GM19240 (cell line): ENCODE measurements at regions not wholly inside any gene's neighbourhood (a gene's known extent, or its start where the extent isn't known, plus 50 kb on each side); places are given as distances from the start of the nearest gene placed in this dataset.
A peak's percentile ranks its signal among the peaks of the same experiment; 100 is the strongest.

Experiments used
- DNase-seq: peaks from one replicate; pipeline ENCODE4 v3.0.0; 2011; ENCODE audit warnings: low spot score; ENCODE audit not compliant: insufficient read length

DNA sequence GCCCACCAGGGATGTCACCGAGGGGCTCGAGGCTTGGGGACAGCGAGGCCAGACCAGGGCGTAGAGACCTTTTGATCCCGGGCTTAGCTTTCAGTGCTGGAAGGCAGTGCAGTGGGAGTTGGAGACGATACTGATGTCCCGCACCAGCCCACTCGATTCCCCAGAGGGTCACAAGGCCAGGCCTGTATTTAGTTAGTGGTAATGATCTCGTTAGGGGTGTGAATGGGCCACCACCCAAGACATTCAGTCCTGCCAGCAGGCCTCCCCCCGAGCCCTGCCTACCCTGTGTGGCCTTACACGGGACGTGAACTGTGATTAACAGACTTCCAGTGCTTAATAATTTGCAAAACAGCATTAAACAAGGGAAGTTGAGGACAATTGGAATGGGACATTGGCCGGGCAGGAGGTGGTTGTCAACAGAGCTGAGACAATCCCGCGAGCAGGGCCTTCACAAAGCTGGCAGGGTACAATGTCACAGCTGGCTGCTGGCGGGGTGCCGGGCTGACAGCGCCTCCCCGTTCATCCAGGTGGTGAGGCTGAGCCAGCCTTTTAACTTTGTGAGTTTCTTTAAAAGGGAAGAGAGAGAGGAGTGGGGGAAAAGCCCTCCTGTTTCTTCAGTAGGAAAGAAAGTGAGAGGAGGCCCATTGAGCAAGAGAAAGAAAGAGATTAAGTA is 175.3 kb upstream of the RALGAPA2 start:
- no peak for DNase-seq

DNA sequence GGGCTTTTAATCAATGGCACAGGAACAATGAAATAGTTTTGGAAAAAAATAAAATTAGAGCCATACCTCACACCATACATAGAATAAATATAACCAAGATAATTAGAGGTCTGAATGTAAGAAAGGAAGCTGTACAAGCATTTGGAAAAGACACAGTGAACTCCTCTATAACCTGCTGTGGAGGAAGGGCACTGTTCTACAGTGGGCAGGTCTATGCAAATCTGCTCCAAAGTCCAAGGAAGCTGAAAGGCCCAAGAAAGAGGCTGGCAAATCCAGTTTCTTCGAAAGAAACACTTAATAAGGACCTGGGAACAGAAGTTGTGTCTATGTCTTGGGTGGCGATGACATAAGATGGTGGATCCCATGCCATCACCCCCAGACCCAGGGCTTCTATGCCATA is 169.4 kb upstream of the RALGAPA2 start:
- no peak for DNase-seq

DNA sequence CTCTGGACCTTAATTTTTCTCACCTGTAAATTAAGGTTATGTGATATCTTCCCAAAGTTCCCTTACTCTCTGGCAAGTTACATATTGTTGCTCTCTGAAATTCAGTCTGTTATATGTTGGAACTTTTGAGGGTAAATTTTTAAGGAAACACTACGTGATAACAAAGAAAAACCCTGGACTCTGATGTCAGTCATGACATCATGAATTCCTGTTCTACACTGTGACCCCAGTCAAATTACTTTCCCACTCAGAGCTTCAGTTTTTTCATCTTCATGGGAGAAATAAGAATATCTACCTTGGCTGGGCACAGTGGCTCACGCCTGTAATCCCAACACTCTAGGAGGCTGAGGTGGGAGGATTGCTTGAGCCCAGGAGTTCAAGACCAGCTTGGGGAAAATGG is 164.6 kb upstream of the RALGAPA2 start:
- DNase-seq = no peak

DNA sequence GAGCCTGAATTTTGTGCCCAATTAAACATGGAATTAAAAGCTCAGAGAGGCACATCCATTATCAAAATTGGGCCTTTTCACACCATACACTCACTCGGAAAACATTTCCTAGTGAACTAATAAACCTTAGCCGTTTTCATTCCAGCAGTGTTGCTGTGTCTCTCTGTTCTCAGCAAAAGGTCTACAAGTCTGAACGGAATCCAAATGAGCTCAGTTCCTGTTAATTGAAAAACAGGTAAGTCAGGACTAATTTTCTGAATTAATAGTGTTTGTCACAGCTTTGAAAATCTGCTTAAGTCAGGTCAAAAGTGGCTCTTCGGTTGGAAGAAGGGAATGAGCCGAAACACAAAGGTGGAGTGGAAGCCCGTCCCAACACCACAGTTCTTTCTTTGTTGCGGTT is 163.3 kb upstream of the RALGAPA2 start:
- DNase-seq = no peak

- DNase-seq = no peak
Observed at GRCh38 chr20:20872428-20872827, 160.0 kb upstream of the RALGAPA2 start.

DNA sequence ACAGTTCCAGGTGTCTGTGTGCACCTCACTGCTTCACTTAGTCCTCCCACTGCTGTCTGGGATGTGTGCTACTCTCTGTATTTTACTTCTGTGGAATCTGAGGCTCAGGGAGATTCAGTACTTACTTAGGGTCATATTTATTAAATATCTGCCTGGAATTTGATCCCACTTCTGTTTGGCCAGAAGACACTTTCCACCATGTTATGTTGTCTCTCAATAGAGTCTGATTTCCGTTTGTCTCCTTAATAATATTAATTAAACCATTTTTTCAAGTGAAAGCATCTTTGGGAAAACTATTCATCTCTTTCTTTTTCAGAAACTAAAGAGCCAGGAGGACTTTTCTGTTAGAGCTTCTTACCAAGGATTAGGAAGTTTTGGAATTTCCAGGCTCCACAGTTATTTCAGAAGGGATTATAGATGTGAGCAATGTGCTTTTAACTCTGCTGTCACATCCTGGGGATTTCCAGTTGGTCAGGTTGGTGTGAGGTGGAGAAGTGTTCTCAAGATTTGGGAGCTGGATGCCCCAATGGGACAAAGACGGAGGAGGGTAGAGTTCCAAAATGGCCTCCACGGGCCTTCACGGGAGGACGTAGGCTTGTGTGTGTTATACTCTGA is 156.8 kb upstream of the RALGAPA2 start:
- no peak for DNase-seq

GRCh38 chr20:20864351-20865096 is 152.1 kb upstream of the RALGAPA2 start:
- DNase-seq = no peak

DNA sequence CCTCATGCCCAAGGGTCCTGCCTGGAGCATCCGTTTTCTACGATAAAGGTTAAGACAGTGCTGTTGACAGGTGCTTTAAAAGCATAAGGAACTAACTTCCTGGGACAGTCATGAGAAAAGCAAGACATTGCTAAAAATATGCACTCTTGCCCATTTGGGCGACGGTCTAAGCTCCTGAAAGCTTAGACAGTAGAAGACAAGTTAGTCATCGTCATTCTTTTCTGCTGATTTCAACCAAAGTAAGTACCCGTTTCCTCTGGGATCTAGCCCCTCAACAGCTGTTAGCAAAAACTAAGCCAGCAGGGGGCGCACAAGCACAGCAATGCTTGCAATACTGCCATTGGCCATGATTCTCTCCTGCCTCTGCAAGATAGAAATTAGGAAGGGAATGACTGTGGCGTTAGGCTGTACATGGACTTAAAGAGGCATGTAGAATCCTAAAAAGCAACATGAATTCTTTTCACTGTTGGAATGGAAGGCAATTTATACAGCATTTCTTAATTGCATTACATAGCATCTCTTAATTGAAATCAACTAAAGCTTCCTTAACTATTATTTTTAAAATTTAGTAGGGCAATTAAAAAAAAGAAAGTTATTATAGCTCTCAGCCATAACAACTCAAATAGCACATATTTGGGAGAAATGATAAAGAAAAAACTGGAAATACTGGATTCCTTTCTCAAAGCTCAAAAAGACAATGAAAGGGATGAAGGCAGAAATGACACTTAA is 147.8 kb upstream of the RALGAPA2 start:
- peak; percentile 61 for DNase-seq

- DNase-seq = no peak
Observed at GRCh38 chr20:20859510-20859909, 147.1 kb upstream of the RALGAPA2 start.

DNA sequence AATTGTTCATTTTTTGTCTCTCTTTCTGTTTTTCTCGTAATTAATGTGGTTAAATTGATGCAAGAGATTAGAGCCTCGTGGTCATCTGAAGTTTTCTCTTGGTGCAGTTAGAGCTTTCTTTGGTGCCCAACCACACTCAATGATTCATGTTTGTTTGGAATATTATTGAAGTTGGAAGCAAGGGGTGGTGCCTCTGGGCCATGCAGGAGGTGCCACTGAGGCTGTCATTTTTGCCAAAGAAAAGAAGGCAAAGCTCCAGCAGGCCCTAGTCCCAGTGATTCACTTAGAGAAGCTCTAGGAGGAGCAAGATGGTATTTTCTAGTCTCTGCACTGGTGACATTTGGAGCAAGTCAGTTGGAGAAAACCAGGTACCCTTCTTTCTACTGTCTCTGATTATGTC is 144.5 kb upstream of the RALGAPA2 start:
- DNase-seq = no peak

- no peak for DNase-seq
Observed at GRCh38 chr20:20856306-20856705, 143.9 kb upstream of the RALGAPA2 start.

DNA sequence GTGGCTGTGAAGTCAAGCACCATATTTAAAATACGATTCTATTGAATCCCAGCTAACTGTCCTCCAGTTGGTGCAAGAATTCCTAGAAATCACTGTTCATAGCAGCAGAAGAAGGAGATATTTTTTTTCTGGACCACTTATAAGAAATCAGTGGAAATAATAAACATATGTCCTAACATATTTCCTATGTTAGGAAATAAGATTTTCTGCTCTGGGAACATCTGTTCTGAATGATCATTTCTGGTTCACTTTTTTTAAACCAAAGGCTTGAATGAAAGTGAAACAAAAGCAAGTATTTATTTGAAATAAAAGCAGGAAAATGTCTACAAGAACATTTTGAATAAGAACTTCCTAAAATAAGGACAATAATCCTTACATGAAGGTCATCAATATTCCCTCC is 138.9 kb upstream of the RALGAPA2 start:
- DNase-seq = no peak

DNA sequence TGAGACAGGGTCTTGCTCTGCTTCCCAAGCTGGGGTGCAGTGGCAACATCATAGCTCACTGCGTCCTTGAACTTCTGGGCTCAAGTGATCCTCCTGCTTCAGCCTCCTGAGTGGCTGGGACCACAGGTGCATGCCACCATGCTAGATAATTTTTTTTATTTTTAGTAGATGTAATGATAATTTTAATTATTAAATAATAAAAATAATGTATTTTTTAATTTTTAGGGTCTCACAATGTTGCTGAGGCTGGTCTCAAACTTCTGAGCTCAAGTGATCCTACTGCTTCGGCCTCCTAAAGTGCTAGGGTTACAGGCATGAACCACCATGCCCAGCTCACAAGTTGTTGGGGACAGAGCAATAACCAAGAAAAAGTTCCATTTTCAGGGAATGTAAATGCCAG is 138.0 kb upstream of the RALGAPA2 start:
- DNase-seq = no peak

DNA sequence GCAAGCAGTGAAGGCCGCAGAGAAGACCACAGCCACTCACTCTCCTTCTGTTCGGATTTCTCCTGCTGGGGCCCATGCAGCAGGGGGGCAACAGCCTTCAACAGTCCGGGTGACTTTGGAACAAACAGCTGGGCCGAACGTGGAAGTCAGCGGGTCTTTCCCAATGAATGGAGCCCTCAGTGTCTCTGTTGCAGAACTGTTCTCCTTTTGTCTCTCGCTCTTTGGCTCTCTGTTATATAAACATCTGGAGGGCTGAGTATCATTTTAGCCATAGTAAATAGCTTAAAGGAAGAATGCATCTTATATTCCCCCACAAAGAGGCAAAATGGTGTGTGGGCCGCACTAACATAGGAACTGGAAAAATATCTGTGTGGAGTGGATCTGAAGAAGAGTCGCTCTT is 136.7 kb upstream of the RALGAPA2 start:
- no peak for DNase-seq

DNA sequence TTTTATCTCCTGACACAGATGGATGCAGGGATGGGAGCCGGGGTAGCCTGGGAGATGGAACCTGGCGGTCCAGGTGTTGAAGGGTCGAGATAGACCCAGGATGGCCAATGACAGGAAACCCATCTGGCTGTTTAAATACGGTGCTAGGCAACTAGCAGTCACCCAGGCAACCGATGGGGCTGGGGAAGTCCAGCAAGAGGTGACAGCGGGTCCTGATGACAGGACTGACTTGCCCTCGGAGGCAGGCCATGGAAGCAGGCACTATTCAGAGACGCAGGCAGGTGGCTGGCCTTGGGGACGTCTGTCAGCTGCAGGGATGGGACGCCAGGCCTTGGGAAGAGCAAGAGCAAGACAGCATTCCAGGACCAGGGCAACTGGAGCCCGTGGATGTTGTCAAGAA is 135.4 kb upstream of the RALGAPA2 start:
- no peak for DNase-seq

- DNase-seq = no peak
Observed at GRCh38 chr20:20843982-20844381, 131.5 kb upstream of the RALGAPA2 start.

- no peak for DNase-seq
Observed at GRCh38 chr20:20839771-20840170, 127.3 kb upstream of the RALGAPA2 start.

- no peak for DNase-seq
Observed at GRCh38 chr20:20837574-20838021, 125.2 kb upstream of the RALGAPA2 start.

DNA sequence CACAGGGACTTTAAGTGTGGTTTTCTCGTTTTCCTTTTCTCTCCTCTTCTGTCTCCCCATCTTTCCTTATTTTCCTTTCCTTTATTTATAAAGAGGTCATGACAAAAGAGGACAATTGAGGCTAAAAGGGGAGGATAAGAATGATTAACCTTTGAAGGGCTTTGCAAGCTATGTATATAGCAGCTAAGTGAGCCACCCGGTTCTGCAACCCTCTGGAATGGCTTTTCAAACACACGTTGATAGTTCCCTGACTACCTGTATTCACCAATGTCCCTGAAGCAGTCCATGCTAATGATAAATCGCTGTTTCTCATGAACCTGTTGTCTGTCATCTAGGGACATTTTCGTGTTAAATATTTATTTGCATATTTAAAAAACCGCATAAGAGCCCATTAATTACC is 124.4 kb upstream of the RALGAPA2 start:
- no peak for DNase-seq

DNA sequence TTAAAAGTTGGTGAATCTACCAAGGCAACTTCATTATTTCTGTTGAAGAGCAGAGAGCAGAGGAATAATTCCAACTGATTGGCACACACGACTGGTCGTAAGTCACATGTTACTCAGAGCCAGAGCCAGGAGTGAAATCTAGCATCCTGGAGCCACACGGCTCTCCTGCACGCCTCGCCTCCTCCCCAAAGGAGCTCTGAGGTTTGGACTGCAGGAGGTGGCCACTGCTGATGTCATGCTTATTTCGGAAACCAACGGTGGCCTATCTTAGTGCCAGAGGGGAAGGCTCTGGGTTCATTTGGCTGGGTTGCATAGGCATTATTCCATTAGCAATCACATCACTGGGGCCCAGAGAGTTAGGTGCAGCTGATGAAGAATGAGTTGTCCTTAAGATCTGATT is 123.5 kb upstream of the RALGAPA2 start:
- DNase-seq = no peak

DNA sequence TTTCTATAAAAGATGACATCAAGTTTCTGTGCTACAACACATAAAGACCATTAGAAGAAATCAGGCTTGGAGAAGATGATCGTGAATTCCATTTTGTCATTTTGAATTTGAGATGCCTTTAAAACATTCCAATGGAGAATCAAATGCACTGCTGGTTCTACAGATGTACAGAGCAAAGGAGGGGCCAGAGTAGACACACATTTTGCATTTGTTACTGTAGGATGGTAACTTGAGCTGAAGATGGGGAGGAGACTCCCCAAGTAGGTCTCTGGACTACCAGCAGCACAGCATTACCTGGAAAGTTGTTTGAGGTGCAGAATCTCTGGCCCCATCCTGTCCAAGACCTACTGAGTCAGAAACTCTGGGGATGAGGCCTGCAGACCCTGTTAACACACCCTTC is 121.6 kb upstream of the RALGAPA2 start:
- DNase-seq = no peak

DNA sequence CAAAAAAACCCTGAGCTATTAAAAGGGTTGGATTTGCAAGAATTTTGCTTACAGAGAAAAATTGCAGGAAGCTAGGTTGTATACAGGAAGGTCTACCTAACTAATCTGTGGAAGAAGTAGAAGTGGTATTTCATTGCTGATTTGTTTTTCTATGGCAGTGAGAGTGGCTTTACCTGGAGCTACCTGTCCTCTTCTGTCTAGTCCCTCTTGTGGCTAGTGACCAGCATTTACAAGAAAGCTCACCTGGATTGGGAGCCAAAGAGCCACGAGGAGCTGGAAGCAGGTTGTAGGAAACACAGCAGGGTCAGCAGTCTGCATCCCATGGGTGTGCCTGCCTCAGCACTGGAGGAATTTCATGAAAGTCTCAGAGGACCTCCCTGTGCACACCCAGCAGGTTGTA is 120.3 kb upstream of the RALGAPA2 start:
- no peak for DNase-seq
